GM12872 (cell line): ENCODE measurements at regions not wholly inside any gene's neighbourhood (a gene's known extent, or its start where the extent isn't known, plus 50 kb on each side); places are given as distances from the start of the nearest gene placed in this dataset.

Source experiments
- TF ChIP-seq, protein P1 (sequence below): IDR thresholded peaks from 3 replicates; pipeline ENCODE4 v1.5.1; 2011; ENCODE audit warnings: low read depth, mild to moderate bottlenecking, low read length, moderate library complexity; ENCODE audit not compliant: insufficient read depth

DNA sequence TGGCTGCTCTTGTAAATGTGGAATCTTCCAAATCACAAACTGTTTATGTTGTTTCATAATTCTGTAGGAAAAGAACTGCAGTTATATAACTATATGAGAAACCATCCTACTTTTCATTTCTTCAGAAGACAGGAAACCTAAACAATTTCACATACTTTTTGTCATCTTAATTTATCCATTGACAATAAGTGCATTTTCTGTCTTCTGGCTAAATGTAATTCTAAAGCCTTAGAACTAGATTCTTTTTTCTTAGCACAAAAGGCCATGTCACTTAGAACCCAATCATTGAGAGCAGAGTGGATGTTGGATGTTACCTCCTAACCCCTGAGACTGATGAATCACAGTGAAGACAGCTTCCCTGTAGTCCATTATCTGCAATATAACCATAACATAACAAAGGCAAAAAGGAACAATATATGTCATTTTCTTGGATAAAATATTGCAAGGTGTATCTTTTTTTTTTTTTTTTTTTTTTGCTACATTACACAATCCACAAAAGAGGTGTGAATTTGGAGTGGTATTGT is 410.2 kb upstream of the PRMT6 start:
- TF ChIP-seq, protein P1, sequence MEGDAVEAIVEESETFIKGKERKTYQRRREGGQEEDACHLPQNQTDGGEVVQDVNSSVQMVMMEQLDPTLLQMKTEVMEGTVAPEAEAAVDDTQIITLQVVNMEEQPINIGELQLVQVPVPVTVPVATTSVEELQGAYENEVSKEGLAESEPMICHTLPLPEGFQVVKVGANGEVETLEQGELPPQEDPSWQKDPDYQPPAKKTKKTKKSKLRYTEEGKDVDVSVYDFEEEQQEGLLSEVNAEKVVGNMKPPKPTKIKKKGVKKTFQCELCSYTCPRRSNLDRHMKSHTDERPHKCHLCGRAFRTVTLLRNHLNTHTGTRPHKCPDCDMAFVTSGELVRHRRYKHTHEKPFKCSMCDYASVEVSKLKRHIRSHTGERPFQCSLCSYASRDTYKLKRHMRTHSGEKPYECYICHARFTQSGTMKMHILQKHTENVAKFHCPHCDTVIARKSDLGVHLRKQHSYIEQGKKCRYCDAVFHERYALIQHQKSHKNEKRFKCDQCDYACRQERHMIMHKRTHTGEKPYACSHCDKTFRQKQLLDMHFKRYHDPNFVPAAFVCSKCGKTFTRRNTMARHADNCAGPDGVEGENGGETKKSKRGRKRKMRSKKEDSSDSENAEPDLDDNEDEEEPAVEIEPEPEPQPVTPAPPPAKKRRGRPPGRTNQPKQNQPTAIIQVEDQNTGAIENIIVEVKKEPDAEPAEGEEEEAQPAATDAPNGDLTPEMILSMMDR: no peak

DNA sequence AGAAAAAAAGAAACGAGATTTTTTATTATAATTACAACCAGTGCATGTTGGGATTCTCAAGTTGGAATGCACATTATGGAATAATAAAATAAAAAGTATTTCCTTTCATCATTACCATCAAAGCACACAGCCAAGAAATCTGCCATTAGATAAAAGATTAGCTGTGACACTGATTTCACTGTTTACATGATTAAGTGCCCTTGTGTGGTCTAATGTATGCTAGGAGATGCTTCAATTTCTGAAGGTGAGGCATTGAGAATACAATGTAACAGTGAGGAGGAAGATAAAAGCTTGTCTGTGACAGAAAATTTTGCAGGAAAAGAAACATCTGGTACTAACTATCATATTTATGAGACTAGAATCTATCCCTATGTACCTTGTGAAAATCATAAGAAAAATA is 409.7 kb upstream of the PRMT6 start:
- TF ChIP-seq, protein P1: no peak

DNA sequence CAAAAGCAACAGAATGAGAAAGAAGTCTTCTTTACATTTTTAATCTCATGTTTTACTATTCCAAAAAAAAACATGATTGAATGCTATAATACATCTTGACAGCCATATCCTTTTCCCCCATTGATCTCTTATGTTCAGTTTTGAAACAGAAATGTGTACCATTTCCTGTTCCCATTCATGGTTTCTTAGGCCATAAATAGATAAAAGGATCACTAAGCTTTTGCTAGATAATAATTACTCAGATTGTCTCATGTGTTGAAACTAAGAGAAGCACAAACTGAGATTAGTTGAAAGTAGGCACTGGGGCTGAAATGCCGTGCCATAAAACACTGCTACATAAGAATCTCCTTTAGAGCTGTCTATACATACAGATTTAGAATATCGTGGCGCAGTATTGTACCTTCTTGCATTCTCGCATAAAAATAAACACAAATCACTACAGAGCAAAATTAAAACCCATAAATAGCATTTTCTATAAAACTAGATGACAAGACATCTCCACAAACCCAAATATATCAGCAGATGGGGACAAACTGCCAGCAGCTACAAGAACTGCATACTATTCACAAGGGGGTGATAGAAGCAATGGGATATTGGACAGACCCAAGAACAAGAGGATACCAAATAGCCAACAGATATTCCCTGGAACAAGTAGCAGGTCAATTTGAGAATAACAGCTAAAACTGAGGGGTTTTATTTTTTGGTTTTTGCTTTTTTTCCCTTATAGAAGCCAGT is 405.3 kb upstream of the PRMT6 start:
- TF ChIP-seq, protein P1: no peak

DNA sequence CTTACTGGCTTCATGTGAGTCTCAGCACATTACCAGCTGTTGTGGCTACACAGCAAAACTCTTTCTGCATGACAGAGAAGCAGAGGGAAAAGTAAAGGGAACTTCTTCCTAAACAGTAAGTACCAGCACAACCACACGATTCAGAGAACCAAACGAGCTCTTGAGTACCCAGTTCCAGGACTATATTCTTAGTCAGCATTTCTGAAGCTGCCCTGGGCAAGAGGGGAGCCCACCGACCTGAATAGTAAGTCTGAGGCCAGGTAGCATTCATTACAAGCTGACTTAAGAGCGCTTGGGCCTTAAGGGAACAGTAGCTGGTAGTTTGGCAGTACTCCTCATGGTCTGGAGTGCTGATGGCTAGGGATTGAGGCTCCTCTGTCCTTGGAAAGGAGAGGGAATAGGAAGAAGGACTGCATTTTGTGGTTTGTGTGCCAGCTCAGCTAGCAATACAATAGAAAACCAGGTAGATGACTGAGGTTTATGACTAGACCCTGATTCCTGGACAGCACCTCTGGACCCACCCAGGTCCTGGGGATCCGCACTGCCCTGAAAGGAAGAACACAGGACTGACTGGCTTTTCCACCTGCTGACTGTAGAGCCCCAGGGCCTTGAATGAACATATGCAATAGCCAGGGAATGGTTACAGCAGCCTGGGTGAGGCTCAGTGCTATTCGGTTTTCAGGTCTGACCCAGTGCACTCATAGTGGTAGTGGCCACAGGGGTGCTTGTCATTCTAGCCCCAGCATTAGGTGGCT is 396.8 kb upstream of the PRMT6 start:
- TF ChIP-seq, protein P1: no peak

DNA sequence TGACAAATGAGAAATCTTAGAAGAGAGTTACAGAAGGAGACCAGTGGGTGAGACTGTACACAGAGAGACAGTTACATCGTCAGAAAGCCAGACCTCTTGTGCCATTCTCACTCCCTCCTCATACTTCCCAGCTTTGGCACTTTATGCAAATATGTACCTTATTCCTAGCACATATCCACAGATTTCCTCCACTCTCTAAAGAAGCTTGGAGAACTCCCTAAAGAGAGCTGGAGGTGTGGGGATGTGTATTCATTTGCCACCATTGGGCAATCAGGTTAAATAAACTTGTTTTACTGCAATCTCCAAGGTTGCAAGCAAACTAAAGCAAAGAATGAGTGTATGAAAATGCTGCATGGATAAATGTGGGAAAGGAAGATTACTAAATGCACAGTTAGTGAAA is 380.9 kb upstream of the PRMT6 start:
- TF ChIP-seq, protein P1: no peak

DNA sequence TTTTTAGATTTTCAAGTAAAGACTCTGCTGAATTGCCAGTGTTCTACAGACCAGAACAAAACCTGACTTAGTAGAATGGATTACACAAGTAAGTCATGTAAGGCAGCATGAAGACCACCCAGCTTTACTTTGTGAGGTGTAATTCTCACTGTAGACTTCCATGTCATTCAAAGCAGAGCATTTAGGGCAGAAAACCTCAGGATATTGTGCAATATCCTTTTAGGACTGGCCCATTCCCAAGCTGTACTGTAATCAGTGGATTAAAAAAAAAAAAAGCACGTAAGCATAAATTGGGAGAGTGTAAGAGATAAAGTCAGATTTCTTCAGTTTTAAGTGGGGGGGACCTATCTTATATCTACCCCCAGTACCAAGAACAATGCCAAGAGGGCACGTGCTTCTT is 380.5 kb upstream of the PRMT6 start:
- TF ChIP-seq, protein P1: no peak

DNA sequence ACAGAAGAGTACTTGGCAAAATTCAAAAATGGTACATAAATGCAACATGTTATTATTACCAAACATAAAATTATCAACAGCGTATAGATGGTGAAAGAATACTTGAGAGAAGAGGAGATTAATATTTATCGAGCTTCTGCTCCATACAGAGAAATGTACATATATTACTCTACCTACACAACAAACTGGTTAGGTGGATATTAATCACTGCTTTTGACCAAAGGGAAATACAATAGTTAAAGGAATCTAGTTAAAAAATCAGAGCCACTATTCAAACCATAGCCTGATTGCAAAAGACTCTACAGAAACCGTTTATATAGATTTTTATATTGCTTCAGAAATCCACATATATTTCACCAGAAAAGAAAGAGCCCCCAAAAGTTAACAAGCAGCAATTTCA is 379.3 kb upstream of the PRMT6 start:
- TF ChIP-seq, protein P1: no peak
